HG03432 (cell line): ENCODE measurements at regions not wholly inside any gene's neighbourhood (a gene's known extent, or its start where the extent isn't known, plus 50 kb on each side); places are given as distances from the start of the nearest gene placed in this dataset.

ENCODE experiments used
- ATAC-seq: cut with Tn5 transposase; IDR thresholded peaks from one replicate; pipeline ENCODE4 v1.9.1; 2021; ENCODE audit warnings: mild to moderate bottlenecking, moderate library complexity; ENCODE audit not compliant: unreplicated experiment

GRCh38 chr12:78579846-78580245, 284.7 kb upstream of the SYT1 start:
- no peak for ATAC-seq

- ATAC-seq = no peak
These were observed 284.3 kb upstream of the SYT1 start for GRCh38 chr12:78580296-78580695.

- ATAC-seq = no peak
These were observed 279.9 kb upstream of the SYT1 start for GRCh38 chr12:78584695-78585094.

- no peak for ATAC-seq
These were observed 279.4 kb upstream of the SYT1 start for GRCh38 chr12:78585132-78585531.

GRCh38 chr12:78586790-78587189, 277.8 kb upstream of the SYT1 start:
- no peak for ATAC-seq

GRCh38 chr12:78599366-78599765, 265.2 kb upstream of the SYT1 start:
- no peak for ATAC-seq

- ATAC-seq = no peak
These were observed 264.0 kb upstream of the SYT1 start for GRCh38 chr12:78600541-78600940.

GRCh38 chr12:78611504-78611903, 253.1 kb upstream of the SYT1 start:
- peak; percentile 50 for ATAC-seq

GRCh38 chr12:78612190-78612589, 252.4 kb upstream of the SYT1 start:
- ATAC-seq = no peak

- ATAC-seq = no peak
These were observed 246.9 kb upstream of the SYT1 start for GRCh38 chr12:78617683-78618082.

GRCh38 chr12:78622529-78623195, 241.9 kb upstream of the SYT1 start:
- ATAC-seq = no peak

- ATAC-seq = no peak
These were observed 236.0 kb upstream of the SYT1 start for GRCh38 chr12:78628491-78629100.

GRCh38 chr12:78636231-78636855, 228.2 kb upstream of the SYT1 start:
- ATAC-seq = no peak

- no peak for ATAC-seq
These were observed 222.6 kb upstream of the SYT1 start for GRCh38 chr12:78641837-78642423.

- no peak for ATAC-seq
These were observed 218.6 kb upstream of the SYT1 start for GRCh38 chr12:78645956-78646355.

GRCh38 chr12:78651755-78652154, 212.8 kb upstream of the SYT1 start:
- ATAC-seq = no peak

GRCh38 chr12:78666584-78666983, 198.0 kb upstream of the SYT1 start:
- ATAC-seq = no peak

- ATAC-seq = no peak
These were observed 193.3 kb upstream of the SYT1 start for GRCh38 chr12:78671295-78671694.

GRCh38 chr12:78672033-78672432, 192.5 kb upstream of the SYT1 start:
- no peak for ATAC-seq

GRCh38 chr12:78674311-78675090, 190.1 kb upstream of the SYT1 start:
- no peak for ATAC-seq

- ATAC-seq = no peak
These were observed 184.0 kb upstream of the SYT1 start for GRCh38 chr12:78680596-78680995.
